KMS-11 (cell line): ENCODE measurements at regions not wholly inside any gene's neighbourhood (a gene's known extent, or its start where the extent isn't known, plus 50 kb on each side); places are given as distances from the start of the nearest gene placed in this dataset.

ENCODE experiments used
- H2AFZ ChIP-seq: fragments of 200-600 bp; sonication (generic); 2 replicates; pipeline ENCODE4 v1.6.1; 2016; ENCODE audit warnings: antibody characterized with exemption, mixed run types, low read depth
- H3K27ac ChIP-seq: fragments of 200-600 bp; sonication (generic); 2 replicates; pipeline ENCODE4 v1.6.1; 2016; ENCODE audit warnings: mild to moderate bottlenecking, mixed run types
- H3K27me3 ChIP-seq: fragments of 200-600 bp; sonication (generic); 2 replicates; pipeline ENCODE4 v1.6.1; 2017; ENCODE audit warnings: mild to moderate bottlenecking, low read depth, mixed run types, moderate library complexity; ENCODE audit not compliant: insufficient read depth
- H3K36me3 ChIP-seq: fragments of 200-600 bp; sonication (generic); 2 replicates; pipeline ENCODE4 v1.6.1; 2017; ENCODE audit warnings: mild to moderate bottlenecking, mixed run types; ENCODE audit not compliant: insufficient read depth
- H3K4me1 ChIP-seq: fragments of 200-600 bp; sonication (generic); 2 replicates; pipeline ENCODE4 v1.6.1; 2016; ENCODE audit warnings: mild to moderate bottlenecking, low read depth, mixed run types; ENCODE audit not compliant: poor library complexity, severe bottlenecking
- H3K4me2 ChIP-seq: fragments of 200-600 bp; sonication (generic); 2 replicates; pipeline ENCODE4 v1.7.0; 2016; ENCODE audit warnings: mild to moderate bottlenecking, mixed run types
- H3K4me3 ChIP-seq: fragments of 200-600 bp; sonication (generic); IDR thresholded peaks from 2 replicates; pipeline ENCODE4 v1.6.1; 2017; ENCODE audit warnings: low read depth, low read length, mixed read lengths; ENCODE audit not compliant: insufficient read depth
- H3K79me2 ChIP-seq: fragments of 200-600 bp; sonication (generic); 2 replicates; pipeline ENCODE4 v1.6.1; 2016; ENCODE audit warnings: low read depth, mixed run types; ENCODE audit not compliant: insufficient read depth
- H3K9ac ChIP-seq: fragments of 200-600 bp; sonication (generic); 2 replicates; pipeline ENCODE4 v1.6.1; 2016; ENCODE audit warnings: mild to moderate bottlenecking, mixed run types
- H4K20me1 ChIP-seq: fragments of 200-600 bp; sonication (generic); 2 replicates; pipeline ENCODE4 v1.6.1; 2016; ENCODE audit warnings: mild to moderate bottlenecking, mixed run types; ENCODE audit not compliant: insufficient read depth
- TF ChIP-seq, protein P1 (sequence below): fragments of 200-600 bp; sonication (generic); conservative IDR thresholded peaks from 2 replicates; pipeline ENCODE4 v1.6.1; 2017; ENCODE audit warnings: low read depth, mild to moderate bottlenecking, antibody characterized with exemption, low read length, moderate library complexity, mixed read lengths

DNA sequence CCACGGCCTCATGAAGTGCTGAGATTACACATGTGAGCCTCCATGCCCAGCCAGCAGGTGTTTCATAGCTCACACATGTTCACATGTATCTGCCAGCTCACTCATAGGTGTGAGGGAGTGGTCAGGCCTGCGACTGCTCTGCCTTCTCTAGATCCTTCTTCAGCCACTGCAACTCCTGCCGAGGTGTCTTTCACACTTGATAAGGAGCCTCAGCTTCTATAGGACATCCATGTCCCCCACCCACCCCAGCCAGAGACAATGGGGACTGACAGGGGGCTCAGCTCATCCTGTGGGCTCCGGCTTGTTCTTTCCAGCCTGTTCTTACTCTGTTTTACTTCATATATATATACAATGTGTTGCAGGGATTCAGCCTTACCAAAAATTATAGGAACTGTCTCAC lies 286.5 kb upstream of the MGAT5 start:
- no peak overlapping the region for H3K27ac ChIP-seq
- H3K4me1 ChIP-seq: no peaks in the 10 kb centered on the region
- no peaks in the 10 kb centered on the region for H4K20me1 ChIP-seq
- H3K9ac ChIP-seq: no peak overlapping the region
- no peak overlapping the region for H3K4me3 ChIP-seq
- no peaks in the 10 kb centered on the region for H3K27me3 ChIP-seq
- H3K4me2 ChIP-seq: no peak overlapping the region
- H3K36me3 ChIP-seq: no peaks in the 10 kb centered on the region
- no peaks in the 10 kb centered on the region for H3K79me2 ChIP-seq
- TF ChIP-seq, protein P1, sequence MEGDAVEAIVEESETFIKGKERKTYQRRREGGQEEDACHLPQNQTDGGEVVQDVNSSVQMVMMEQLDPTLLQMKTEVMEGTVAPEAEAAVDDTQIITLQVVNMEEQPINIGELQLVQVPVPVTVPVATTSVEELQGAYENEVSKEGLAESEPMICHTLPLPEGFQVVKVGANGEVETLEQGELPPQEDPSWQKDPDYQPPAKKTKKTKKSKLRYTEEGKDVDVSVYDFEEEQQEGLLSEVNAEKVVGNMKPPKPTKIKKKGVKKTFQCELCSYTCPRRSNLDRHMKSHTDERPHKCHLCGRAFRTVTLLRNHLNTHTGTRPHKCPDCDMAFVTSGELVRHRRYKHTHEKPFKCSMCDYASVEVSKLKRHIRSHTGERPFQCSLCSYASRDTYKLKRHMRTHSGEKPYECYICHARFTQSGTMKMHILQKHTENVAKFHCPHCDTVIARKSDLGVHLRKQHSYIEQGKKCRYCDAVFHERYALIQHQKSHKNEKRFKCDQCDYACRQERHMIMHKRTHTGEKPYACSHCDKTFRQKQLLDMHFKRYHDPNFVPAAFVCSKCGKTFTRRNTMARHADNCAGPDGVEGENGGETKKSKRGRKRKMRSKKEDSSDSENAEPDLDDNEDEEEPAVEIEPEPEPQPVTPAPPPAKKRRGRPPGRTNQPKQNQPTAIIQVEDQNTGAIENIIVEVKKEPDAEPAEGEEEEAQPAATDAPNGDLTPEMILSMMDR: no peak
- no peak overlapping the region for H2AFZ ChIP-seq

DNA sequence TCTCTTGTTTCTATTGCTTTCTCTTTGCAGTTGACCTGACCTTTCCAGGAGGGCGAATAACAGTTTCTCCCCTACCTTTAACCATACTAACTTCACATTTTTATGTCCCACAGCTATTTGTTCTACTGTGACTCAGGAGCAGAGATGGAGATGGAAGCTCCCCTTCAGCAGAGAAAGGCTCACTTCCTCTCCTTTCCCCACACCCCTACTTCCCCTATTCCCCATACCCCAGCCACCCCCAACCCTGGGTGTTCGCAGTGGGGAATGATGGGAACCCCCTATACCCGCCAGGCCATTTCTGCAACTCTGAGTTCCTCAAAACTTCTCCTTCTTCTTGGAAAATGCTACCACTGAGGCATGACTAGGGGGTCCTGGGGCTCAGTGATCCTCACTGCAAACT lies 285.4 kb upstream of the MGAT5 start:
- no peak overlapping the region for H3K9ac ChIP-seq
- H3K36me3 ChIP-seq: no peaks in the 10 kb centered on the region
- H3K4me3 ChIP-seq: no peak overlapping the region
- no peak overlapping the region for H3K4me2 ChIP-seq
- no peak overlapping the region for H3K27ac ChIP-seq
- H3K4me1 ChIP-seq: no peaks in the 10 kb centered on the region
- no peak overlapping the region for H2AFZ ChIP-seq
- no peaks in the 10 kb centered on the region for H3K27me3 ChIP-seq
- H3K79me2 ChIP-seq: no peaks in the 10 kb centered on the region
- H4K20me1 ChIP-seq: no peaks in the 10 kb centered on the region
- TF ChIP-seq, protein P1: no peak

DNA sequence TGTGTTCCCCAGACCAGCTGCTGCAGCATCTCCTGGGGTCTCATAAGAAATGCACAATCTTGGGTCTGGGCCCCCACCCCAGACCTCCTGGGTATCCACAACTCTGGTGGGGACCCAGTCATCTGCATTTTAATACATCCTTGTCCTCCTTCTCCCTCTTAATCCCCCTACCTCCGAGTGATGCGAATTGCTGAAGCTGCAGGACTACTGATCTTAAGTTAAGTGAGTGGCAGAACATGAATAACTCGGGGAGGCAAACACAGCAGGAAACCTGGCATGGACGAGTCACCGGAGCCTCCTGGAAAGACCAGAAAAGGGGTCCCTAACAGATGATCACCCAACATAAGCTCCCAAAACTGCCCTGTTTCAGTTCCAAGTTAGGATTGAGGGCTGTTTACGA lies 283.2 kb upstream of the MGAT5 start:
- Histone ChIP-seq H3K79me2 (no peaks in the 10 kb centered on the region), H4K20me1 (no peaks in the 10 kb centered on the region), H3K4me3 (no peak overlapping the region), H2AFZ (no peak overlapping the region), H3K27ac (no peak overlapping the region), H3K36me3 (no peaks in the 10 kb centered on the region), H3K4me2 (no peak overlapping the region), H3K9ac (no peak overlapping the region), H3K27me3 (no peaks in the 10 kb centered on the region), H3K4me1 (no peaks in the 10 kb centered on the region)
- TF ChIP-seq, protein P1: no peak

DNA sequence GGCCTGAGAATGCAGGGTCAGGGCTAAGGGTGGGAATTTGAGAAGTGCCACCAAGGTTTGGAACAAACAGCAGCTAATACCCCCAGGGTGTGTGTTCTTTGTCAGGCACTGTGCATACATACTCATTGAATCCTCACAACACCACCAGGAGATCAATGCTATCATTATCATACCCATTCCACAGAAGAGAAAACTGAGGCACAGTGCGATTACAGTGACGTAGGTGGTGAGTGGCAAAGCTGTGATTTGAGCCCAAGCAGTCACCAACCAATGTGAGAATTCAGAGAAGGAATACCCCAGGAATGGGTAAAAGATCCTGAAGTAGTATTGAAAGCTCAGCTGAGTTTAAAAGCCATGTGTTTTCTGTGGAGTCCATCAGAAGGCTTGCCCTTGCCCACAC lies 281.6 kb upstream of the MGAT5 start:
- no peaks in the 10 kb centered on the region for H3K36me3 ChIP-seq

More for the DNA sequence above, 281.6 kb upstream of the MGAT5 start:
- H3K4me1 ChIP-seq: no peaks in the 10 kb centered on the region
- no peak overlapping the region for H3K4me2 ChIP-seq
- no peak overlapping the region for H3K9ac ChIP-seq
- TF ChIP-seq, protein P1: no peak
- H3K27me3 ChIP-seq: no peaks in the 10 kb centered on the region
- H3K79me2 ChIP-seq: no peaks in the 10 kb centered on the region
- H2AFZ ChIP-seq: no peak overlapping the region
- H3K27ac ChIP-seq: no peak overlapping the region
- H3K4me3 ChIP-seq: no peak overlapping the region
- no peaks in the 10 kb centered on the region for H4K20me1 ChIP-seq
